T-helper 1 cell treated with Interleukin-12 subunit alpha and Interleukin-12 subunit beta and Interleukin-4 antibody, amounts not matched to agents 30 μg/mL and 1 μg/mL, for 36 hours (primary cell): ENCODE measurements at regions not wholly inside any gene's neighbourhood (a gene's known extent, or its start where the extent isn't known, plus 50 kb on each side); places are given as distances from the start of the nearest gene placed in this dataset.

Source experiments
- H3K27ac Mint-ChIP-seq: one replicate; pipeline ENCODE4 v1.8.0; 2021; ENCODE audit warnings: mild to moderate bottlenecking, mixed read lengths
- H3K27me3 Mint-ChIP-seq: one replicate; pipeline ENCODE4 v1.8.0; 2021; ENCODE audit warnings: low read depth, mixed read lengths
- H3K36me3 Mint-ChIP-seq: one replicate; pipeline ENCODE4 v1.8.0; 2021; ENCODE audit warnings: low read depth, mixed read lengths
- H3K4me1 Mint-ChIP-seq: one replicate; pipeline ENCODE4 v1.8.0; 2021; ENCODE audit warnings: low read depth, mixed read lengths
- H3K4me3 Mint-ChIP-seq: one replicate; pipeline ENCODE4 v1.8.0; 2021; ENCODE audit warnings: mild to moderate bottlenecking, moderate library complexity, mixed read lengths
- H3K9me3 Mint-ChIP-seq: one replicate; pipeline ENCODE4 v1.8.0; 2021; ENCODE audit warnings: mixed read lengths

GRCh38 chr12:114481200-114481535 lies 75.2 kb upstream of the TBX5 start:
- no peak overlapping the region for H3K27ac Mint-ChIP-seq
- no peaks in the 10 kb centered on the region for H3K9me3 Mint-ChIP-seq
- no peaks in the 10 kb centered on the region for H3K36me3 Mint-ChIP-seq
- H3K4me1 Mint-ChIP-seq = no peaks in the 10 kb centered on the region
- no peak overlapping the region for H3K4me3 Mint-ChIP-seq
- peaks cover 42% of the 10 kb centered on the region for H3K27me3 Mint-ChIP-seq

- Mint-ChIP-seq H3K9me3 (no peaks in the 10 kb centered on the region), H3K4me1 (no peaks in the 10 kb centered on the region), H3K4me3 (no peak overlapping the region), H3K27me3 (peaks cover 42% of the 10 kb centered on the region), H3K36me3 (no peaks in the 10 kb centered on the region), H3K27ac (no peak overlapping the region)
Observed at GRCh38 chr12:114480337-114481199, 74.6 kb upstream of the TBX5 start.

DNA sequence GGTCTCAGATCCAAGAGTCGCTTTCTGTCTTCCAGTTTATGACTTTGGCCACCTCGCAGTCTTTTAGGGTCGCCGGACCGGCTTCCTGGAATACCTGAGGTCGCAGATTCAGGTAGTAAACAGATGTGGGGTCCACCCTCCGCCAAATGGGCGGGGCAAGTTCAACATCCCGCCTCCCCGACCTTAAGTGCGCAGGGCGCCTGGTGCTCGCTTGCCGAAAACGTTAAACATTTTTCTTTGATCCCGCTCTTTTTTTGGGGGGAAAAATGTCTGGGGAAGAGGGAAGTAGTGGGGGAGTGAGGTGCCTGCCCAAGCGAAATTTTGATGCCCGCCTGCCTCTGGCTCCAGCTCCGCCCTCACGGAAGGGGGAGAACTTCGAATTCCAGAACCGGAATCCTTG lies 73.9 kb upstream of the TBX5 start:
- Mint-ChIP-seq H3K9me3 (no peaks in the 10 kb centered on the region), H3K4me1 (no peaks in the 10 kb centered on the region), H3K27me3 (peaks cover 48% of the 10 kb centered on the region), H3K4me3 (no peak overlapping the region), H3K27ac (no peak overlapping the region), H3K36me3 (no peaks in the 10 kb centered on the region)

- Mint-ChIP-seq H3K27me3 (peaks cover 53% of the 10 kb centered on the region), H3K4me3 (no peak overlapping the region), H3K36me3 (no peaks in the 10 kb centered on the region), H3K9me3 (no peaks in the 10 kb centered on the region), H3K4me1 (no peaks in the 10 kb centered on the region), H3K27ac (no peak overlapping the region)
Observed at GRCh38 chr12:114478865-114479264, 72.9 kb upstream of the TBX5 start.

GRCh38 chr12:114477989-114478395 lies 72.0 kb upstream of the TBX5 start:
- Mint-ChIP-seq H3K4me3 (no peak overlapping the region), H3K4me1 (no peaks in the 10 kb centered on the region), H3K27me3 (peaks cover 56% of the 10 kb centered on the region), H3K9me3 (no peaks in the 10 kb centered on the region), H3K36me3 (no peaks in the 10 kb centered on the region), H3K27ac (no peak overlapping the region)

DNA sequence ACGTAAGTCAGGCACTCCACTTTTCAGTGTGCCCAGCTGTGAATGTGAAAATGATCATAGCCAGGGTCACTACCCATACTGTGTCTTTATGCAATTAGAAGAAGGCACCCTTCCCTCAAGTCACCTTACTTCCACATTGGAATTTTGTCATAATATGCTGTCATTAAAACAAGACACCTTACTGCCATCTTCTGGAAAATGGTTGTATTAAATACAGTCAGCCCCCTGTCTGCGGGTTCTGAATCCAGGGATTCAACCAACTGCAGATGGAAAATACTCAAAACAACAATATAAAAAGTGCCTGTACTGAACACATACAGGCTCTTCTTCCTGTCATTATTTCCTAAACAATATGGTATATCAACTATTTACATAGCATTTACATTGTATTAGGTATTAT lies 70.2 kb upstream of the TBX5 start:
- Mint-ChIP-seq H3K9me3 (no peaks in the 10 kb centered on the region), H3K4me3 (no peak overlapping the region), H3K27ac (no peak overlapping the region), H3K36me3 (no peaks in the 10 kb centered on the region), H3K4me1 (no peaks in the 10 kb centered on the region), H3K27me3 (peaks cover 46% of the 10 kb centered on the region)

GRCh38 chr12:114473717-114474116 lies 67.8 kb upstream of the TBX5 start:
- Mint-ChIP-seq H3K27me3 (peaks cover 22% of the 10 kb centered on the region), H3K4me1 (no peaks in the 10 kb centered on the region), H3K4me3 (no peak overlapping the region), H3K36me3 (no peaks in the 10 kb centered on the region), H3K9me3 (no peaks in the 10 kb centered on the region), H3K27ac (no peak overlapping the region)

DNA sequence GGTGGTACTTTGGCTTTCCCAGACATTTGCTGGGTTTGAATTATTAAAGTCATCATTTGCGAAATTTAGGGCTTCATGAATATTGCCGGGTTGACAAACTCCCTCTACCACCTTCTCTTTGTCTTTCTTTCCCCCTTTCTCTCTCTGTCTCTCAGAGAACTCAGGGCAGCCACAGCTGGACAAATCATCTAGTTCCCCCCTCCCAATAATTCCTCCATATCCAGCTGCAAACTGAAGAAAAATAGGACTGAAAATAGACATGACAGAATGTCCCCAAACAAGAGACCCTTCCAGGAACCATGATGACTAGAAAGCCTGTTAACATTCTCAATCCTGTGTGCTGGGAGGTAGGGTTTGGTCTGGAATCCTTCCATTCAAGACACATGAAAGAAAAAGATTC lies 67.1 kb upstream of the TBX5 start:
- no peaks in the 10 kb centered on the region for H3K4me1 Mint-ChIP-seq
- no peaks in the 10 kb centered on the region for H3K9me3 Mint-ChIP-seq
- H3K27ac Mint-ChIP-seq = no peak overlapping the region
- H3K4me3 Mint-ChIP-seq = no peak overlapping the region
- H3K27me3 Mint-ChIP-seq = peaks cover 21% of the 10 kb centered on the region
- H3K36me3 Mint-ChIP-seq = no peaks in the 10 kb centered on the region

GRCh38 chr12:114457620-114458019 lies 51.7 kb upstream of the TBX5 start:
- Mint-ChIP-seq H3K36me3 (no peaks in the 10 kb centered on the region), H3K4me3 (no peak overlapping the region), H3K4me1 (no peaks in the 10 kb centered on the region), H3K9me3 (no peaks in the 10 kb centered on the region), H3K27ac (no peak overlapping the region), H3K27me3 (peaks cover 5% of the 10 kb centered on the region)
